OCI-LY3 (cell line): ENCODE measurements at regions not wholly inside any gene's neighbourhood (a gene's known extent, or its start where the extent isn't known, plus 50 kb on each side); places are given as distances from the start of the nearest gene placed in this dataset.
A peak's percentile ranks its signal among the peaks of the same experiment; 100 is the strongest.

Source experiments
- H2AFZ ChIP-seq: fragments of 200-600, 300-600 bp; shearing (Covaris generic); 2 replicates; pipeline ENCODE4 v1.6.0; 2014; ENCODE audit warnings: antibody characterized with exemption, low read depth, low read length
- H3K27ac ChIP-seq: fragments of 200-600, 300-600 bp; sonication (generic); 2 replicates; pipeline ENCODE4 v1.5.1; 2014; ENCODE audit warnings: mild to moderate bottlenecking, low read length, moderate library complexity, mixed read lengths
- H3K27me3 ChIP-seq: fragments of 200-600, 300-600 bp; sonication (generic); 2 replicates; pipeline ENCODE4 v1.6.1; 2014; ENCODE audit warnings: low read depth, low read length, mixed read lengths
- H3K36me3 ChIP-seq: fragments of 200-600, 300-600 bp; sonication (generic); replicated peaks from 2 replicates; pipeline ENCODE3; 2014; ENCODE audit warnings: low read depth, low read length, mixed read lengths
- H3K4me1 ChIP-seq: fragments of 300-600, 200-600 bp; sonication (generic); 2 replicates; pipeline ENCODE4 v1.6.1; 2014; ENCODE audit warnings: low read length, mixed read lengths
- H3K4me2 ChIP-seq: fragments of 200-600, 300-600 bp; sonication (generic); 2 replicates; pipeline ENCODE4 v1.6.1; 2014; ENCODE audit warnings: low read length, mixed read lengths
- H3K4me3 ChIP-seq: fragments of 300-600, 200-600 bp; sonication (generic); 2 replicates; pipeline ENCODE4 v1.5.1; 2014; ENCODE audit warnings: antibody characterized with exemption, mild to moderate bottlenecking, low read length, moderate library complexity
- H3K79me2 ChIP-seq: fragments of 300-600, 200-600 bp; shearing (Covaris generic); 2 replicates; pipeline ENCODE4 v1.6.1; 2014; ENCODE audit warnings: mild to moderate bottlenecking, low read length, mixed read lengths
- H3K9ac ChIP-seq: fragments of 300-600, 200-600 bp; shearing (Covaris generic); 2 replicates; pipeline ENCODE4 v1.6.0; 2014; ENCODE audit warnings: mild to moderate bottlenecking, low read length, moderate library complexity
- H3K9me3 ChIP-seq: fragments of 200-600, 300-600 bp; shearing (Covaris generic); 2 replicates; pipeline ENCODE4 v1.6.1; 2014; ENCODE audit warnings: low read length, mixed read lengths; ENCODE audit not compliant: insufficient read depth
- H4K20me1 ChIP-seq: fragments of 200-600, 300-600 bp; sonication (generic); 2 replicates; pipeline ENCODE4 v1.6.1; 2016; ENCODE audit warnings: low read length, mixed read lengths; ENCODE audit not compliant: insufficient read depth
- EZH2phosphoT487 ChIP-seq: fragments of 200-600 bp; shearing (Covaris generic); IDR thresholded peaks from 2 replicates; pipeline ENCODE4 v1.6.1; 2018; ENCODE audit warnings: antibody characterized with exemption, mixed run types, low read depth
- TF ChIP-seq, protein P1 (sequence below): fragments of 200-600, 300-600 bp; sonication (generic); IDR thresholded peaks from 2 replicates; pipeline ENCODE4 v1.5.1; 2014; ENCODE audit warnings: antibody characterized with exemption, low read length, low read depth

DNA sequence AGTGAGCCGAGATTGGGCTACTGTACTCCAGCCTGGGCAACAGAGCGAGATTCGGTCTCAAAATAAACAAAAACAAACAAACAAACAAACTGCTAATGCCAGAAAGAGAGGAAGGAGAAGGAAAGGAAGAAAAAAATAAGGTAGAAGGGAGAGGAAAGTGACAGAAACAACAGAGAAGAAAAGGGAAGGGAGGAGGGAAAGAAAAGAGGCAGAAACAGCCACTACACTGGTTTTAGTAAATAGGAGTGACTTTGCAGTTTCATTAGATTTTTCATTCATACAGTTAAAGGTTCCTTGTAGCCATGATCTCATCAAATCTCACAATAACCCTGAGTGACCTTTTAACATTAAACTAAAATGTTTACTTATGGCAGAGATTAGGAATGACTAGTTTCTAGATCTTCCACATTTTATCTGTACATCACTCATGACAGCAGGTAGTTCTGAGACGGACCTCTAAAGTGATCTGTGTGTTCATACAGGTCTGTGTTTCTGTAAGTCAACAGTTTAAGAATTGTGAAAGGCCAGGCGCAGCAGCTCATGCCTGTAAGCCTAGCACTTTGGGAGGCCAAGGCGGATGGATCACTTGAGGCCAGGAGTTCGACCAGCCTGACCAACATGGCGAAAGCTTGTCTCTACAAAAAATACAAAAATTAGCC, 191.3 kb upstream of the KLF14 start:
- no peak overlapping the region for H3K4me3 ChIP-seq
- peaks cover 44% of the 10 kb centered on the region for H3K4me1 ChIP-seq
- no peak overlapping the region for H3K4me2 ChIP-seq
- H3K79me2 ChIP-seq = peaks cover 100% of the 10 kb centered on the region
- no peaks in the 10 kb centered on the region for H3K27me3 ChIP-seq
- peak overlapping the region; percentile 36; the same call in 1 of the 2 replicates for H3K27ac ChIP-seq
- H2AFZ ChIP-seq = no peak overlapping the region
- TF ChIP-seq, protein P1, sequence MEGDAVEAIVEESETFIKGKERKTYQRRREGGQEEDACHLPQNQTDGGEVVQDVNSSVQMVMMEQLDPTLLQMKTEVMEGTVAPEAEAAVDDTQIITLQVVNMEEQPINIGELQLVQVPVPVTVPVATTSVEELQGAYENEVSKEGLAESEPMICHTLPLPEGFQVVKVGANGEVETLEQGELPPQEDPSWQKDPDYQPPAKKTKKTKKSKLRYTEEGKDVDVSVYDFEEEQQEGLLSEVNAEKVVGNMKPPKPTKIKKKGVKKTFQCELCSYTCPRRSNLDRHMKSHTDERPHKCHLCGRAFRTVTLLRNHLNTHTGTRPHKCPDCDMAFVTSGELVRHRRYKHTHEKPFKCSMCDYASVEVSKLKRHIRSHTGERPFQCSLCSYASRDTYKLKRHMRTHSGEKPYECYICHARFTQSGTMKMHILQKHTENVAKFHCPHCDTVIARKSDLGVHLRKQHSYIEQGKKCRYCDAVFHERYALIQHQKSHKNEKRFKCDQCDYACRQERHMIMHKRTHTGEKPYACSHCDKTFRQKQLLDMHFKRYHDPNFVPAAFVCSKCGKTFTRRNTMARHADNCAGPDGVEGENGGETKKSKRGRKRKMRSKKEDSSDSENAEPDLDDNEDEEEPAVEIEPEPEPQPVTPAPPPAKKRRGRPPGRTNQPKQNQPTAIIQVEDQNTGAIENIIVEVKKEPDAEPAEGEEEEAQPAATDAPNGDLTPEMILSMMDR = no peak
- TF ChIP-seq EZH2phosphoT487 = no peak
- no peaks in the 10 kb centered on the region for H3K9me3 ChIP-seq
- peaks cover 100% of the 10 kb centered on the region for H4K20me1 ChIP-seq
- H3K9ac ChIP-seq = no peak overlapping the region
- H3K36me3 ChIP-seq = peaks cover 79% of the 10 kb centered on the region

DNA sequence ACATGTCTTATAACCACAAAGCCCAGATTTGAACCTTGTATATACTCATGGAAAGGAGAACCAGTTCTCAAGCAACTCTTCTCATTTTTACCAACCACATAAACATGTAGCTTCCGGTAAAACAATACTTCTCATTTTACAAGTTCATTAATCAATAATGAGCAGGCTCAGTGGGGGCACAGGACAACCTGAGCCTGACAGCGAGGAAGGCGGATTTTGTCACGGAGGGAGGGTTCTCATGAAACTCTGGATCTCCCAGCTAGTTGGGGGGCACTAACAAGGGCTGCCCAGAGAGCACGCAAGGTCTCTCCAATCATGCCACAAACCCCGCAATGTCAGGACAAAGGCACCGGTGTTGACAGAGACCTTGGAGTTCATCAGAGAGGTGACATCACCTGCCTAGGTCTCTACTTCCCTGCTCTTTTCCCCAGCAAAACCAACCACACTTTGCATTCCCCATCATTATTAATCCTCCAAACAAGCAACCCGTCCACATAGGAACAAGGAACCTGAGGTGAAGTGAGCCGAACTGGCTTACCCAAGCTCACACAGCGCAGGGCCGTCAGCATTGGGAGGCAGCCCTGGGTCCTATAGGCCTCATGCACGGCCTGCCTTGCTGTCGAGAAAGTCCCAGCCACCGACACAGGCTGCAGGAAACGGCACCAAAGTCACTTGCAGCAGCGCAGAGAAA, 192.1 kb upstream of the KLF14 start:
- Histone ChIP-seq H3K36me3 (peaks cover 77% of the 10 kb centered on the region), H3K79me2 (peaks cover 100% of the 10 kb centered on the region), H3K27ac (peak overlapping the region; percentile 36; the same call in 1 of the 2 replicates), H3K4me3 (no peak overlapping the region), H3K4me2 (peak overlapping the region; percentile 27), H3K27me3 (no peaks in the 10 kb centered on the region), H4K20me1 (peaks cover 100% of the 10 kb centered on the region), H3K9ac (no peak overlapping the region), H2AFZ (no peak overlapping the region), H3K4me1 (peaks cover 53% of the 10 kb centered on the region), H3K9me3 (no peaks in the 10 kb centered on the region)
- TF ChIP-seq, protein P1 = no peak
- TF ChIP-seq EZH2phosphoT487 = no peak

DNA sequence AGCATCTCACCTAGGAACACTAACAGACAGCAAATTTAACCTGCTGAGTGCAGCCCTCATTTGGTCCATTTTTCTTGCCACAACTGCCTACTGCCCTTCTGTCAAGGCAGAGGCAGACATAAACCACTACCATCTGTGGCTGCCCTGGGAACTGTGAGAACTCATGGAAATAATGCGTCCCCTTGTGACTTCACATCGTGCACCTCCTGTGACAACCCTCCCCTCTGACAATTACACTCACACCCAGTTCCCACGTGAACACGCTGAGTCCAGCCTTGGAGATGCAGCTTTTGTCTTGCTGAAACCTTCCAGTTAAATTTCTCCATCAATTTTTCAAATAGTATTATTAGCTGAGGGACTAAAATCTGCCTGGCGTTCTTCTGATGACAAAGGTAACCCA, 193.1 kb upstream of the KLF14 start:
- no peak for TF ChIP-seq EZH2phosphoT487
- TF ChIP-seq, protein P1 = no peak
- peaks cover 100% of the 10 kb centered on the region for H3K79me2 ChIP-seq
- H3K9ac ChIP-seq = no peak overlapping the region
- H3K9me3 ChIP-seq = no peaks in the 10 kb centered on the region
- H3K36me3 ChIP-seq = peaks cover 77% of the 10 kb centered on the region
- no peak overlapping the region for H3K27ac ChIP-seq
- no peak overlapping the region for H2AFZ ChIP-seq
- peaks cover 100% of the 10 kb centered on the region for H4K20me1 ChIP-seq
- H3K4me1 ChIP-seq = peaks cover 62% of the 10 kb centered on the region
- no peak overlapping the region for H3K4me3 ChIP-seq
- no peaks in the 10 kb centered on the region for H3K27me3 ChIP-seq
- no peak overlapping the region for H3K4me2 ChIP-seq

GRCh38 chr7:130927564-130927963, 193.6 kb upstream of the KLF14 start:
- no peak overlapping the region for H2AFZ ChIP-seq
- no peaks in the 10 kb centered on the region for H3K9me3 ChIP-seq
- H3K36me3 ChIP-seq = peaks cover 74% of the 10 kb centered on the region
- H3K9ac ChIP-seq = no peak overlapping the region
- H3K27me3 ChIP-seq = no peaks in the 10 kb centered on the region
- H3K27ac ChIP-seq = no peak overlapping the region
- H3K79me2 ChIP-seq = peaks cover 100% of the 10 kb centered on the region
- no peak overlapping the region for H3K4me2 ChIP-seq
- TF ChIP-seq, protein P1 = no peak
- no peak for TF ChIP-seq EZH2phosphoT487
- no peak overlapping the region for H3K4me3 ChIP-seq
- peaks cover 100% of the 10 kb centered on the region for H4K20me1 ChIP-seq
- H3K4me1 ChIP-seq = peaks cover 64% of the 10 kb centered on the region
